ENCODE measurements at regions not wholly inside any gene's neighbourhood (a gene's known extent, or its start where the extent isn't known, plus 50 kb on each side); places are given as distances from the start of the nearest gene placed in this dataset.

DNA sequence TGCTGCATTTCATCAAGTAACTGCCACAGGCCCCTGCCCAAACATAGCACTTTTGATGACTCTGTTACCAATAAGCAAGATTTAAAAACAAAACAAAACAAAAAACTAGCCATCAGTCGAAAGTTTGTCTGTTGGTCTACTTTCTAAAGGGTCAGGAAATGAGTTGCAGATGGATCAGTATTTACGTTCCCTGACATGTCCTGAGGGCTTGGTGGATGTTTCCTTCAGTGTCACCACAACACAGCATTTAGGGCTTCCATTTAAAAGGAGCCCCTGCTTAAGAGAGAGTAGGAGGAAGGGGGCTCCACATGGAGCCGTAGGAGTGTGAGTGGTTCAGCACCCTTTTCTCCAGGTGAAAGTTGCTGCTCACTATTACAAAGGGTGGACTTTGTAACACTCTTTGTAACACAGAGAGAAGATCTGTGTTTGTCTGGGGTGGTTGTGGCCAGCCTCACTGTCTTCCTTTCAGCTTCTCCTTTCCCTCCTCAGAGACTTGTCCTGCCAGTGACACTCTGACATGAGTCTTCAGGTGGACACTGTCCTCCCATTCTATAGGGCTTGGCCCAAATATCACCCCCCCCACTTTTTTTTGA is 167.5 kb upstream of the PDE5A start:
- no peak for TF ChIP-seq POLR2A (IDR thresholded peaks at IDR 0.05; ENCODE audit: low read depth, low read length)
- TF ChIP-seq, protein P1, sequence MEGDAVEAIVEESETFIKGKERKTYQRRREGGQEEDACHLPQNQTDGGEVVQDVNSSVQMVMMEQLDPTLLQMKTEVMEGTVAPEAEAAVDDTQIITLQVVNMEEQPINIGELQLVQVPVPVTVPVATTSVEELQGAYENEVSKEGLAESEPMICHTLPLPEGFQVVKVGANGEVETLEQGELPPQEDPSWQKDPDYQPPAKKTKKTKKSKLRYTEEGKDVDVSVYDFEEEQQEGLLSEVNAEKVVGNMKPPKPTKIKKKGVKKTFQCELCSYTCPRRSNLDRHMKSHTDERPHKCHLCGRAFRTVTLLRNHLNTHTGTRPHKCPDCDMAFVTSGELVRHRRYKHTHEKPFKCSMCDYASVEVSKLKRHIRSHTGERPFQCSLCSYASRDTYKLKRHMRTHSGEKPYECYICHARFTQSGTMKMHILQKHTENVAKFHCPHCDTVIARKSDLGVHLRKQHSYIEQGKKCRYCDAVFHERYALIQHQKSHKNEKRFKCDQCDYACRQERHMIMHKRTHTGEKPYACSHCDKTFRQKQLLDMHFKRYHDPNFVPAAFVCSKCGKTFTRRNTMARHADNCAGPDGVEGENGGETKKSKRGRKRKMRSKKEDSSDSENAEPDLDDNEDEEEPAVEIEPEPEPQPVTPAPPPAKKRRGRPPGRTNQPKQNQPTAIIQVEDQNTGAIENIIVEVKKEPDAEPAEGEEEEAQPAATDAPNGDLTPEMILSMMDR (IDR thresholded peaks at IDR 0.05; ENCODE audit: extremely low read depth in 1 of 2, insufficient read depth in 1 of 2, low read depth in 1 of 2, low read length in 2 of 2): no peak
- TF ChIP-seq JUN (IDR thresholded peaks at IDR 0.05; ENCODE audit: borderline replicate concordance, insufficient read depth, insufficient read length, low read depth): no peak
- no peak for TF ChIP-seq POLR2AphosphoS5 (IDR thresholded peaks at IDR 0.05; ENCODE audit: insufficient read depth, low read depth, low read length)
- no peak for TF ChIP-seq GATA2 (IDR thresholded peaks at IDR 0.05; ENCODE audit: insufficient read depth, insufficient read length, low read depth, low read length)
- no peak for TF ChIP-seq FOS (IDR thresholded peaks at IDR 0.05; ENCODE audit: borderline replicate concordance, insufficient read depth, low read length)
- no peak for TF ChIP-seq EZH2 (IDR thresholded peaks at IDR 0.05; ENCODE audit: borderline replicate concordance, low read depth, low read length, severe bottlenecking)
- TF ChIP-seq, protein P2, sequence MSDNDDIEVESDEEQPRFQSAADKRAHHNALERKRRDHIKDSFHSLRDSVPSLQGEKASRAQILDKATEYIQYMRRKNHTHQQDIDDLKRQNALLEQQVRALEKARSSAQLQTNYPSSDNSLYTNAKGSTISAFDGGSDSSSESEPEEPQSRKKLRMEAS (IDR thresholded peaks at IDR 0.05; ENCODE audit: insufficient read depth, insufficient read length): no peak
